PC-3 (cell line): ENCODE measurements at regions not wholly inside any gene's neighbourhood (a gene's known extent, or its start where the extent isn't known, plus 50 kb on each side); places are given as distances from the start of the nearest gene placed in this dataset.

Source experiments
- EZH2 ChIP-seq: fragments of 300-600 bp; sonication (generic); IDR thresholded peaks from one replicate; pipeline ENCODE4 v1.6.1; 2017; ENCODE audit warnings: antibody characterized with exemption, mild to moderate bottlenecking, low read length; ENCODE audit not compliant: unreplicated experiment
- EZH2phosphoT487 ChIP-seq: fragments of 300-600 bp; sonication (generic); IDR thresholded peaks from 2 replicates; pipeline ENCODE4 v1.6.1; 2018; ENCODE audit warnings: mild to moderate bottlenecking, antibody characterized with exemption, low read length, borderline replicate concordance
- TF ChIP-seq, protein P1 (sequence below): fragments of 300-600 bp; sonication (generic); conservative IDR thresholded peaks from 2 replicates; pipeline ENCODE4 v1.5.1; 2017; ENCODE audit warnings: antibody characterized with exemption, low read depth, mild to moderate bottlenecking, low read length

DNA sequence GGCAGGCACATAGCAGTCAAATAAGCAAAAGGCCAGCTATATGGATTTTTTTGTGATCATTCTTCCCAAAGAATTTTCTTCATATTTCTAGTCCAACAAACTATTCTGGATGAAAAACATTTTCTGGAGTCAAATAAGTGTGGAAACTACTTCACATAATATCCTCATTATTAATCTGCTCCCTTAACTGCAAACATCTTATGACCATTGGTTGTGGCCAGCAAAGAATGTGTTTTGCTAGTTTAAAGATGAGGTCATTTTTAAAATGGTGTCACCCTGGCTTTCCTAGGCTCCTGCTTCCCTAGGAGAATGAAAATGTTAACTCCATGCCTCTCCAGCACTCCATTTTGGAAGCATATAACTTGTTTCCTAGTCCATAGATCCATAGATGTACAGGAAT, 118.8 kb downstream of the SST start:
- TF ChIP-seq, protein P1, sequence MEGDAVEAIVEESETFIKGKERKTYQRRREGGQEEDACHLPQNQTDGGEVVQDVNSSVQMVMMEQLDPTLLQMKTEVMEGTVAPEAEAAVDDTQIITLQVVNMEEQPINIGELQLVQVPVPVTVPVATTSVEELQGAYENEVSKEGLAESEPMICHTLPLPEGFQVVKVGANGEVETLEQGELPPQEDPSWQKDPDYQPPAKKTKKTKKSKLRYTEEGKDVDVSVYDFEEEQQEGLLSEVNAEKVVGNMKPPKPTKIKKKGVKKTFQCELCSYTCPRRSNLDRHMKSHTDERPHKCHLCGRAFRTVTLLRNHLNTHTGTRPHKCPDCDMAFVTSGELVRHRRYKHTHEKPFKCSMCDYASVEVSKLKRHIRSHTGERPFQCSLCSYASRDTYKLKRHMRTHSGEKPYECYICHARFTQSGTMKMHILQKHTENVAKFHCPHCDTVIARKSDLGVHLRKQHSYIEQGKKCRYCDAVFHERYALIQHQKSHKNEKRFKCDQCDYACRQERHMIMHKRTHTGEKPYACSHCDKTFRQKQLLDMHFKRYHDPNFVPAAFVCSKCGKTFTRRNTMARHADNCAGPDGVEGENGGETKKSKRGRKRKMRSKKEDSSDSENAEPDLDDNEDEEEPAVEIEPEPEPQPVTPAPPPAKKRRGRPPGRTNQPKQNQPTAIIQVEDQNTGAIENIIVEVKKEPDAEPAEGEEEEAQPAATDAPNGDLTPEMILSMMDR, result no peak
- TF ChIP-seq EZH2phosphoT487 (no peak), EZH2 (no peak)
